Naive thymus-derived CD4-positive, alpha-beta T cell (primary cell): ENCODE measurements at regions not wholly inside any gene's neighbourhood (a gene's known extent, or its start where the extent isn't known, plus 50 kb on each side); places are given as distances from the start of the nearest gene placed in this dataset.
A peak's percentile ranks its signal among the peaks of the same experiment; 100 is the strongest.

Experiments used
- ATAC-seq: fragments of 150-1000 bp; cut with Tn5 transposase; 2 replicates; pipeline ENCODE4 v1.10.0; 2021; ENCODE audit warnings: mild to moderate bottlenecking, moderate library complexity
- CTCF ChIA-PET: fragments of 350-600 bp; sonication (Branson Sonifier 250); formaldehyde crosslinking; loops from one replicate; lab custom pipeline; 2021; ENCODE audit warnings: antibody characterized with exemption; lab: Charles Lee
- POLR2A ChIA-PET: fragments of 350-600 bp; sonication (Branson Sonifier 250); formaldehyde crosslinking; loops from one replicate; lab custom pipeline; 2021; ENCODE audit warnings: antibody characterized with exemption, inconsistent platforms; lab: Charles Lee
- DNase-seq, 9 donors: peaks; one replicate each; pipeline versions ENCODE4 v3.0.0 to v3.0.0-alpha.2; 2020 to 2022; ENCODE audit warnings: mixed read lengths in 1 of 9
- H3K27ac ChIP-seq: one replicate; pipeline ENCODE4 v1.7.0; 2013; ENCODE audit warnings: mild to moderate bottlenecking, low read depth, low read length, moderate library complexity
- H3K27me3 ChIP-seq, 2 donors: one replicate each; pipeline ENCODE4 v1.7.0; 2013; ENCODE audit warnings: low read length in 2 of 2, mild to moderate bottlenecking in 2 of 2, moderate library complexity in 2 of 2; ENCODE audit not compliant: control insufficient read depth in 2 of 2, insufficient read depth in 2 of 2
- H3K36me3 ChIP-seq, 3 experiments: 1 replicate in 2 of 3; 2 replicates in 1 of 3; pipeline ENCODE4 v1.7.0; 2013; ENCODE audit warnings: low read length in 3 of 3, mild to moderate bottlenecking in 3 of 3, moderate library complexity in 1 of 3; ENCODE audit not compliant: insufficient read depth in 3 of 3, control insufficient read depth in 2 of 3
- H3K4me1 ChIP-seq, 2 donors: one replicate each; pipeline ENCODE4 v1.7.0; 2013; ENCODE audit warnings: low read length in 2 of 2, mild to moderate bottlenecking in 2 of 2, moderate library complexity in 1 of 2; ENCODE audit not compliant: control insufficient read depth in 2 of 2, insufficient read depth in 2 of 2
- H3K4me3 ChIP-seq: 2 replicates; pipeline ENCODE4 v1.7.0; 2013; ENCODE audit warnings: mild to moderate bottlenecking, low read length
- H3K9me3 ChIP-seq, 3 experiments: 1 replicate in 2 of 3; 2 replicates in 1 of 3; pipeline ENCODE4 v1.7.0; 2013; ENCODE audit warnings: low read length in 3 of 3; ENCODE audit not compliant: control insufficient read depth in 2 of 3
- H3K27ac Mint-ChIP-seq, 9 donors: one replicate each; pipeline ENCODE4 v1.8.0; 2020 to 2022; ENCODE audit warnings: mixed read lengths in 9 of 9, mild to moderate bottlenecking in 8 of 9, moderate library complexity in 5 of 9, inconsistent platforms in 2 of 9
- H3K27me3 Mint-ChIP-seq, 5 donors: one replicate each; pipeline ENCODE4 v1.8.0; 2021 to 2022; ENCODE audit warnings: mixed read lengths in 5 of 5, mild to moderate bottlenecking in 1 of 5
- H3K36me3 Mint-ChIP-seq, 5 donors: one replicate each; pipeline ENCODE4 v1.8.0; 2020 to 2022; ENCODE audit warnings: mixed read lengths in 5 of 5, mild to moderate bottlenecking in 3 of 5, inconsistent platforms in 1 of 5
- H3K4me1 Mint-ChIP-seq, 7 donors: one replicate each; pipeline ENCODE4 v1.8.0; 2020 to 2022; ENCODE audit warnings: mixed read lengths in 7 of 7, mild to moderate bottlenecking in 3 of 7, inconsistent platforms in 1 of 7
- H3K4me3 Mint-ChIP-seq, 10 donors: one replicate each; pipeline ENCODE4 v1.8.0; 2020 to 2022; ENCODE audit warnings: mild to moderate bottlenecking in 10 of 10, mixed read lengths in 10 of 10, moderate library complexity in 6 of 10, inconsistent platforms in 2 of 10
- H3K9me3 Mint-ChIP-seq, 11 donors: one replicate each; pipeline ENCODE4 v1.8.0; 2020 to 2022; ENCODE audit warnings: mixed read lengths in 11 of 11, mild to moderate bottlenecking in 4 of 11, inconsistent platforms in 1 of 11, moderate library complexity in 1 of 11
- intact Hi-C, 2 donors: fragments of 100-400 bp; cut with micrococcal nuclease; formaldehyde crosslinking; loops; one replicate each; pipeline ENCODE4 v1.15.1; 2023

DNA sequence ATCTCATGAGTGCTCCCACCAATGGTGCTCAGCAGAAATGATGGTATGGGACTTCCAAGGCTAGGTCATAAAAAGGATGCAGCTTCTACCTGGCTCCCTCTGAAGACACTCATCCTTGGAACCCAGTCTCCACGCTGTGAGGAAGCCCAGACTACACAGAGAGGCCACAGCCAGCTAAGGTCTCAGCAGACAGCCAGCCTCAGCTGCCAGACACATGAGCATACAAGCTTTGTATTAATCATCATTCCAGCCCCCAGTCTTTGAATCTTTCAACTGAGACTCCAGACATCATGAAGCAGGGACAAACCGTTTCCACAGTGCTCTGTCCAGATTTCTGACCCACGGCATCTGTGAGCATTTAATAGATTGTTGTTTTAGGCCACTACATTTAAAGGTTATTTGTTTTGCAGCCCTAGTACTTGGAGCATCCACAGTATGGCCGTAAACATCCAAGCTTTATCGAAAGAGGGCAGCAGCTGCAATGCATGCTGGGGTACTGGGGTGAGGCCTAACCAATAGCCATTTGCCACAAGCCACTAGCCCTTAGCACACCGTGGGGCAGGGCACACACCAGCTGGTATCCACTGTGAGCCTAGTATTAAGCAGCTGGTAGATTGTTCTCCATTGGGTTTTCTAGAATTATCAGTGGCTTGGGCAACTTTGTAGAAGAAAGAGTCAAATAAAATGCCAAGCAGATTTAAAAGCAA lies 449.1 kb downstream of the BCOR start:
- Histone ChIP-seq H3K4me3 (no peak overlapping the region), H3K4me1 (no peaks in the 10 kb centered on the region), H3K9me3 (no peaks in the 10 kb centered on the region), H3K27me3 (no peaks in the 10 kb centered on the region), H3K36me3 (no peaks in the 10 kb centered on the region), H3K27ac (no peak overlapping the region)
- no peak for DNase-seq
- Mint-ChIP-seq H3K27me3 (no peaks in the 10 kb centered on the region), H3K4me3 (no peak overlapping the region), H3K4me1 (no peaks in the 10 kb centered on the region), H3K9me3 (peaks cover 0 to 3% (median 0%) of the 10 kb centered on the region in 11 donors), H3K27ac (peak overlapping the region in 1 of 9 donors; percentile 20), H3K36me3 (no peaks in the 10 kb centered on the region)
- POLR2A ChIA-PET: no interaction called here
- ATAC-seq: no peak
- intact Hi-C loops: no loop called here
- CTCF ChIA-PET: interaction anchor here (1.0 kb wide), 1 partner anchor 161 kb away, joined by 4 read pairs; no protein-coding TSS in a partner anchor

DNA sequence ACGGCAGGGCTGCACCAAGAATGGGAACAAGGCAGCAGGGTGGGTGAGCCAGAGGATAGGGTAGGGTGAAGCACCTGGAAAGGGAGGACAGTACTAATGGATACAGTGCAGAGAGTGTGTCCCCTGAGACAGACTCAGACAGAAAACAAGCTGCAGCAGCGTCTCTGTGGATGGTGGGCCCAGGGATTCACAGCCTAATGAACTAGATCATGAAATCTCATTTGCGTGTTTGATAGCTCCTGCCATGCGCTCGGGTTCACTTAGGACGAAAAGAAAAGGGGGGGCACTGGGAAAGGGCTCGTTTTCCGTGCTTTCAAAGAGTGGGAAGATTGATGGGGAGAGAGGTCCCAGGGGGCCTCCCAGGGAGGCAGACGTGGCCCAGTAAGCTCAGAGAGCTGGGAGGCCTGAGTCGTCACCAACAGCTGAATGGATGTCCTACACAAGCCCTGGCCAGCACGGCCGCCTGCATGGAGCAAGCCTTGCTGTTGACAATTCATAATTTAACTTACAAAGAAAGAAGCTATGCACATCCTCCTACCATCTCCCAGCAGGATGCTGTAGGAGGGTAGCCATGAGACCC lies 446.9 kb downstream of the BCOR start:
- Mint-ChIP-seq H3K4me1 (peaks cover 0 to 15% (median 5%) of the 10 kb centered on the region in 7 donors), H3K27me3 (peaks cover 0 to 4% (median 0%) of the 10 kb centered on the region in 5 donors), H3K9me3 (peaks cover 0 to 3% (median 0%) of the 10 kb centered on the region in 11 donors), H3K36me3 (no peaks in the 10 kb centered on the region), H3K27ac (no peak overlapping the region), H3K4me3 (no peak overlapping the region)
- no peak for DNase-seq
- no peaks in the 10 kb centered on the region for H3K27me3 ChIP-seq
- intact Hi-C loops: no loop called here
- ATAC-seq: no peak
- H3K9me3 ChIP-seq: no peaks in the 10 kb centered on the region
- no peaks in the 10 kb centered on the region for H3K36me3 ChIP-seq
- POLR2A ChIA-PET: no interaction called here
- H3K4me3 ChIP-seq: no peak overlapping the region
- H3K4me1 ChIP-seq: no peaks in the 10 kb centered on the region
- CTCF ChIA-PET: no interaction called here
- H3K27ac ChIP-seq: no peak overlapping the region

DNA sequence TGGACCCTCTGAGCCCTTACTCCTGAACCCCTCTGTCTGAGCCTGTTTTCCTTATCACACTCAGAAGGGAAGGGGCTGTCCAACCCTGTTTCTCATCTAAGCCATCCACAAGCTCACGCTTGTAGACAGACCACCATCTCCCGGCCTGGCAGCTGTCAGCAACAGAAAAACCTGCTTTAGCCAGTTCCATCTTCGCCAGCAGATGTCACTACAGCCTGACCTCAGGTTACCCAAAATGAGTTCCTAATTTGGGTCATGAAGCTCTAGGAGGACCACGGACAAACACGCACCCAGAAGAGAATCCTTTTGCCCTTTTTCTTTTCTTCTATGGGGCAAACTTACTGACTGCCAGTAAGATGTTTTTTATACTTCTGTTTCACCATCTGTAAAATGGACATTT lies 445.4 kb downstream of the BCOR start:
- intact Hi-C loops: no loop called here
- peaks cover 0 to 3% (median 0%) of the 10 kb centered on the region in 11 donors for H3K9me3 Mint-ChIP-seq

DNA sequence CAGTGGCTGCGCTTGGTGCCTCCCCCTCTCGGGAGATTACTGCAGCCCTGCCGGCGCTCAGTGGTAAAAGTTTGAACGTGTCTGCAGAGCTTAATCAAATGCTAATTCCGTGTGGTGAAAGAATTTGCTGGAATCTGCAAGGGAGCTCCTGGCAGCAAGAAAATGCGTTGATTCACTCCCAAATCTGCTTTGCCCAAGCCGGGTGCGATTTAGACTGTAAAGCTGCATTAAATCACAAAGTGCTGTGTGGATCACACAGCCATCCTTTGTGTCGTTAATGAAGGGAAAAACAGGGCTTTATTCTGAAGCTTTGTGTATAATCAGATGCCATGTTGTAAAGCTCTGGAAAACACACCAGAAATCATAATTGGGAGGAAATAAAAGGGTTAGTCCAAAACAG lies 444.1 kb downstream of the BCOR start:
- H3K27me3 ChIP-seq: no peaks in the 10 kb centered on the region
- H3K9me3 Mint-ChIP-seq: peaks cover 0 to 3% (median 0%) of the 10 kb centered on the region in 11 donors
- H3K4me1 Mint-ChIP-seq: peaks cover 0 to 15% (median 5%) of the 10 kb centered on the region in 7 donors
- no peaks in the 10 kb centered on the region for H3K9me3 ChIP-seq
- intact Hi-C loops: no loop called here
- no peak overlapping the region for H3K4me3 Mint-ChIP-seq
- ATAC-seq (no peak), DNase-seq (no peak)
- ChIA-PET POLR2A (no interaction called here), CTCF (no interaction called here)
- H3K4me1 ChIP-seq: no peaks in the 10 kb centered on the region
- no peak overlapping the region for H3K27ac ChIP-seq
- peaks cover 0 to 4% (median 0%) of the 10 kb centered on the region in 5 donors for H3K27me3 Mint-ChIP-seq
- no peak overlapping the region for H3K27ac Mint-ChIP-seq
- no peak overlapping the region for H3K4me3 ChIP-seq
- no peaks in the 10 kb centered on the region for H3K36me3 Mint-ChIP-seq
- H3K36me3 ChIP-seq: no peaks in the 10 kb centered on the region

More for the DNA sequence above, 445.4 kb downstream of the BCOR start:
- Histone ChIP-seq H3K4me3 (no peak overlapping the region), H3K36me3 (no peaks in the 10 kb centered on the region), H3K27me3 (no peaks in the 10 kb centered on the region), H3K27ac (no peak overlapping the region), H3K4me1 (no peaks in the 10 kb centered on the region), H3K9me3 (no peaks in the 10 kb centered on the region)
- H3K27me3 Mint-ChIP-seq: peaks cover 0 to 4% (median 0%) of the 10 kb centered on the region in 5 donors
- peaks cover 0 to 15% (median 5%) of the 10 kb centered on the region in 7 donors for H3K4me1 Mint-ChIP-seq
- H3K36me3 Mint-ChIP-seq: no peaks in the 10 kb centered on the region
- ChIA-PET POLR2A (no interaction called here), CTCF (no interaction called here)
- H3K27ac Mint-ChIP-seq: peak overlapping the region in 1 of 9 donors; percentile 36
- ATAC-seq: no peak
- DNase-seq: peak in 2 of 9 donors; percentile 3 to 5
- H3K4me3 Mint-ChIP-seq: no peak overlapping the region

DNA sequence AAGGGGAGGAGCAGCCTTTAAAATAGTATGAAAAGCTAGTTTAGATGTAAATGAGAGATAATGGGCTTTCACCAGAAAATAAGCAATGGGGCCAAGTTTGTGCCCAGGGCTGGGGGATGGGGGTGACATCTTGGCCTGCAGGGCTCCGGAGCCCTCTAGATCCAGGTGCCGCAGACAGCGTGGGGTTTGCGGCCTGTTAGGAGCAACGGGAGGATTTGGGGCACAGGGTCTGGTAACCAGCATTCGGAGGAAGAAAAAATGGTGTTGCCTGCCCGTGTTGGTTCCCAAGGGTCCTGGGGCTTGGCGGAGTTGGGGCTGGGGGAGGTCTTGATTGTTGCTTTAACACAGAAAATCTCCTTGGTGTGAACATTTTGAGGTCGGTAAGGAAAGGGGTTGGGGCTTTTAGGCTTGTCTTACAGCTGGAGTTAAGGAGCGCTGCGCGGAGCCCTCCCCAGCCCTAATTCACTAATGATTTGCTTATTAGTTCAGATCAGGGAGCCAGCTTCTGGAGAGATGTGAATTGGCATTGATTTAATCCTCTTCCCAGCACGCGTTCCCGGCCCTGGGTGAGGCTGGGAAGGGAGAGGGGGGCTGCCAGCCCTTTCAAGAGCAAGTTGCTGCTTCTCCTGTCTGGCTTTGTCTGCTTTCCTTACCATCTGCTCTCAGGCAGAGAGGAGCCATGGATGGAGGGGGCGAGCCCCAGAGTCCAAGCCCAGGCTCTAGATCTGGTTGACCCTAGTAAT lies 443.4 kb downstream of the BCOR start:
- DNase-seq (no peak), ATAC-seq (no peak)
- POLR2A ChIA-PET: no interaction called here
- no peak overlapping the region for H3K4me3 ChIP-seq
- Mint-ChIP-seq H3K36me3 (no peaks in the 10 kb centered on the region), H3K4me3 (no peak overlapping the region), H3K4me1 (peaks cover 0 to 15% (median 5%) of the 10 kb centered on the region in 7 donors), H3K27ac (no peak overlapping the region), H3K27me3 (peaks cover 0 to 4% (median 0%) of the 10 kb centered on the region in 5 donors), H3K9me3 (peaks cover 0 to 3% (median 0%) of the 10 kb centered on the region in 11 donors)
- CTCF ChIA-PET: no interaction called here
- H3K36me3 ChIP-seq: no peaks in the 10 kb centered on the region
- intact Hi-C loops: no loop called here
- no peaks in the 10 kb centered on the region for H3K27me3 ChIP-seq
- H3K27ac ChIP-seq: no peak overlapping the region
- no peaks in the 10 kb centered on the region for H3K9me3 ChIP-seq
- no peaks in the 10 kb centered on the region for H3K4me1 ChIP-seq

DNA sequence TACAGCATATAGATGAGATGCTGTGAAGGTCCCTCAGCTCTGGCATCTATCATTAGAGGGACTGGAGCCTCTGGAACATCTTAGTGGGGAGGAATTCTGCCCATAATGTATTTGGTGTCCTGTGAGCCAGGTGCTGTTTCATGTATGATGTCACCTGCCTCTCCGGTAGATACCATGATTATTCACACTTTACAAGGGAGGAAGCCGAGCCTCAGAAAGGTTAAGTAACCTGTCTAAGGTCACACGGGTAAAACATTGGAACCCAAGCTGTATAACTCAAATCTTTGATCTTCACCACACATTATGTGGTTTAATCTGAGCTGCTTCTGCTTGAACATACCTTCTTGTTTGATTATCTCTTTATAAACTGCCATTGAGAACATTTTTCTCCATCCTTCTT lies 442.8 kb downstream of the BCOR start:
- Histone ChIP-seq H3K4me3 (no peak overlapping the region), H3K4me1 (no peaks in the 10 kb centered on the region), H3K27ac (no peak overlapping the region), H3K27me3 (no peaks in the 10 kb centered on the region), H3K36me3 (no peaks in the 10 kb centered on the region), H3K9me3 (no peaks in the 10 kb centered on the region)
- Mint-ChIP-seq H3K4me1 (peaks cover 0 to 15% (median 5%) of the 10 kb centered on the region in 7 donors), H3K4me3 (no peak overlapping the region), H3K27ac (peak overlapping the region in 1 of 9 donors; percentile 44), H3K9me3 (peaks cover 0 to 3% (median 0%) of the 10 kb centered on the region in 11 donors), H3K36me3 (no peaks in the 10 kb centered on the region), H3K27me3 (peaks cover 0 to 4% (median 0%) of the 10 kb centered on the region in 5 donors)
- intact Hi-C loops: no loop called here
- ATAC-seq: no peak
- ChIA-PET POLR2A (no interaction called here), CTCF (no interaction called here)
- no peak for DNase-seq
